GM21737 (cell line): ENCODE measurements at regions not wholly inside any gene's neighbourhood (a gene's known extent, or its start where the extent isn't known, plus 50 kb on each side); places are given as distances from the start of the nearest gene placed in this dataset.

Experiments
- ATAC-seq: cut with Tn5 transposase; IDR thresholded peaks from one replicate; pipeline ENCODE4 v1.9.1; 2021; ENCODE audit warnings: mild to moderate bottlenecking, moderate library complexity; ENCODE audit not compliant: unreplicated experiment

GRCh38 chr2:60003076-60003475 is 550.4 kb downstream of the BCL11A start:
- ATAC-seq, result no peak

- no peak for ATAC-seq
These were observed 551.1 kb downstream of the BCL11A start for GRCh38 chr2:60002183-60002867.

GRCh38 chr2:60000686-60001085 is 552.8 kb downstream of the BCL11A start:
- ATAC-seq, result no peak

GRCh38 chr2:59998324-59998723 is 555.1 kb downstream of the BCL11A start:
- no peak for ATAC-seq

GRCh38 chr2:59997371-59997770 is 556.1 kb downstream of the BCL11A start:
- ATAC-seq, result no peak

GRCh38 chr2:59996855-59997254 is 556.6 kb downstream of the BCL11A start:
- no peak for ATAC-seq

- ATAC-seq, result no peak
These were observed 559.7 kb downstream of the BCL11A start for GRCh38 chr2:59993726-59994125.

- no peak for ATAC-seq
These were observed 565.1 kb downstream of the BCL11A start for GRCh38 chr2:59988341-59988740.

GRCh38 chr2:59986511-59986910 is 566.9 kb downstream of the BCL11A start:
- ATAC-seq, result no peak

- no peak for ATAC-seq
These were observed 567.5 kb downstream of the BCL11A start for GRCh38 chr2:59985923-59986322.

- no peak for ATAC-seq
These were observed 579.2 kb downstream of the BCL11A start for GRCh38 chr2:59974051-59974766.

GRCh38 chr2:59969161-59969560 is 584.3 kb downstream of the BCL11A start:
- no peak for ATAC-seq

- no peak for ATAC-seq
These were observed 585.0 kb downstream of the BCL11A start for GRCh38 chr2:59968441-59968840.

GRCh38 chr2:59967691-59968090 is 585.8 kb downstream of the BCL11A start:
- no peak for ATAC-seq

- no peak for ATAC-seq
These were observed 590.3 kb downstream of the BCL11A start for GRCh38 chr2:59963157-59963556.

GRCh38 chr2:59961746-59962145 is 591.7 kb downstream of the BCL11A start:
- no peak for ATAC-seq

GRCh38 chr2:59959944-59960343 is 593.5 kb downstream of the BCL11A start:
- ATAC-seq, result no peak

GRCh38 chr2:59957504-59957903 is 596.0 kb downstream of the BCL11A start:
- no peak for ATAC-seq

GRCh38 chr2:59956981-59957380 is 596.5 kb downstream of the BCL11A start:
- no peak for ATAC-seq

- no peak for ATAC-seq
These were observed 605.4 kb downstream of the BCL11A start for GRCh38 chr2:59947917-59948541.

GRCh38 chr2:59947209-59947608 is 606.2 kb downstream of the BCL11A start:
- no peak for ATAC-seq

- ATAC-seq, result no peak
These were observed 614.2 kb downstream of the BCL11A start for GRCh38 chr2:59939236-59939635.
